Keratinocyte (primary cell): ENCODE measurements at regions not wholly inside any gene's neighbourhood (a gene's known extent, or its start where the extent isn't known, plus 50 kb on each side); places are given as distances from the start of the nearest gene placed in this dataset.

Source experiments
- DNase-seq: peaks from one replicate; pipeline ENCODE4 v3.0.0-alpha.2; 2011; ENCODE audit warnings: low read depth, missing footprints, low spot score
- FAIRE-seq: peaks from 2 replicates; lab custom pipeline; 2011; peaks lifted over from hg19 to GRCh38; lab: Jason Lieb, UNC
- H2AFZ ChIP-seq: 2 replicates; pipeline ENCODE4 v1.6.0; 2012; ENCODE audit warnings: low read length, control low read depth, inconsistent platforms; ENCODE audit not compliant: control insufficient read depth
- H3K27ac ChIP-seq: 2 replicates; pipeline ENCODE4 v1.5.1; 2011; ENCODE audit warnings: low read length; ENCODE audit not compliant: control insufficient read depth, insufficient read depth
- H3K27me3 ChIP-seq: 3 replicates; pipeline ENCODE4 v1.6.0; 2011; ENCODE audit warnings: low read length; ENCODE audit not compliant: control insufficient read depth, insufficient read depth; ENCODE audit errors: extremely low read depth
- H3K36me3 ChIP-seq, 2 experiments: 2 replicates in 1 of 2; 3 replicates in 1 of 2; pipeline ENCODE4 v1.5.1; 2011; ENCODE audit warnings: low read length in 2 of 2, mild to moderate bottlenecking in 1 of 2; ENCODE audit not compliant: control insufficient read depth in 2 of 2, insufficient read depth in 2 of 2; ENCODE audit errors: extremely low read depth in 1 of 2
- H3K4me1 ChIP-seq: 3 replicates; pipeline ENCODE4 v1.5.1; 2011; ENCODE audit warnings: low read length; ENCODE audit not compliant: control insufficient read depth, insufficient read depth; ENCODE audit errors: extremely low read depth
- H3K4me2 ChIP-seq: 3 replicates; pipeline ENCODE4 v1.6.0; 2011; ENCODE audit warnings: low read depth, low read length; ENCODE audit not compliant: control insufficient read depth, insufficient read depth; ENCODE audit errors: extremely low read depth
- H3K4me3 ChIP-seq, 3 experiments: fragments of 200-600 bp in 1 of 3; sonication (generic) in 1 of 3; 2 replicates in 2 of 3; 3 replicates in 1 of 3; pipeline ENCODE4 v1.5.1; 2011 to 2016; ENCODE audit warnings: low read length in 3 of 3, mild to moderate bottlenecking in 3 of 3, control low read depth in 2 of 3, inconsistent platforms in 1 of 3, low read depth in 1 of 3, mixed read lengths in 1 of 3, mixed run types in 1 of 3, moderate library complexity in 1 of 3; ENCODE audit not compliant: control insufficient read depth in 2 of 3, insufficient read depth in 2 of 3; ENCODE audit errors: extremely low read depth in 1 of 3
- H3K79me2 ChIP-seq: 2 replicates; pipeline ENCODE4 v1.6.0; 2012; ENCODE audit warnings: low read length; ENCODE audit not compliant: control insufficient read depth, insufficient read depth
- H3K9ac ChIP-seq: 3 replicates; pipeline ENCODE4 v1.6.0; 2011; ENCODE audit warnings: low read length; ENCODE audit not compliant: control insufficient read depth, insufficient read depth; ENCODE audit errors: extremely low read depth
- H3K9me1 ChIP-seq: 3 replicates; pipeline ENCODE4 v1.6.0; 2011; ENCODE audit warnings: low read length; ENCODE audit not compliant: control insufficient read depth, insufficient read depth; ENCODE audit errors: extremely low read depth
- H3K9me3 ChIP-seq: 2 replicates; pipeline ENCODE4 v1.5.1; 2012; ENCODE audit warnings: low read depth, low read length; ENCODE audit not compliant: control insufficient read depth
- H4K20me1 ChIP-seq: 3 replicates; pipeline ENCODE4 v1.6.0; 2011; ENCODE audit warnings: low read length; ENCODE audit not compliant: control insufficient read depth, insufficient read depth; ENCODE audit errors: extremely low read depth
- CTCF ChIP-seq, 3 experiments: IDR thresholded peaks in 1 of 3; conservative IDR thresholded peaks in 1 of 3; optimal IDR thresholded peaks in 1 of 3; 2 replicates in 2 of 3; 3 replicates in 1 of 3; pipeline versions ENCODE3 to v1.5.1; 2011; ENCODE audit warnings: low read length in 3 of 3, mild to moderate bottlenecking in 3 of 3, moderate library complexity in 2 of 3, control low read depth in 1 of 3, inconsistent platforms in 1 of 3; ENCODE audit not compliant: insufficient read depth in 2 of 3; ENCODE audit errors: extremely low read depth in 1 of 3
- EZH2 ChIP-seq: IDR thresholded peaks from one replicate; pipeline ENCODE4 v1.6.1; 2012; ENCODE audit warnings: inconsistent platforms, mild to moderate bottlenecking, low read length, moderate library complexity
- dilution Hi-C: fragments of 300-500 bp; cut with MboI; formaldehyde crosslinking; loops from one replicate; pipeline ENCODE4 v1.7.0; 2020; ENCODE audit warnings: low sequenced_read_pairs; ENCODE audit not compliant: extremely low pct_ligation_motif_present

GRCh38 chr2:66306483-66306882, 128.4 kb upstream of the MEIS1 start:
- Histone ChIP-seq H2AFZ (no peak overlapping the region), H3K79me2 (no peaks in the 10 kb centered on the region), H3K27me3 (peaks cover 3% of the 10 kb centered on the region), H3K36me3 (no peaks in the 10 kb centered on the region), H3K9ac (no peak overlapping the region), H3K27ac (no peak overlapping the region), H3K9me1 (no peaks in the 10 kb centered on the region), H4K20me1 (no peaks in the 10 kb centered on the region), H3K4me1 (no peaks in the 10 kb centered on the region), H3K4me2 (no peak overlapping the region), H3K4me3 (no peak overlapping the region), H3K9me3 (no peaks in the 10 kb centered on the region)
- dilution Hi-C loops, result no loop called here
- DNase-seq, result no peak
- TF ChIP-seq CTCF (optimal IDR thresholded peaks at IDR 0.05 in 1 of 3, IDR thresholded peaks at IDR 0.05 in 1 of 3, conservative IDR thresholded peaks at IDR 0.05 in 1 of 3; ENCODE audit: extremely low read depth in 1 of 3, insufficient read depth in 2 of 3, low read length in 3 of 3), result no peak
- TF ChIP-seq EZH2, result no peak
- no peak for FAIRE-seq

- H3K4me3 ChIP-seq, result no peak overlapping the region
- H3K9ac ChIP-seq, result no peak overlapping the region
- DNase-seq, result no peak
These were observed 129.2 kb upstream of the MEIS1 start for GRCh38 chr2:66305718-66306117.

More at GRCh38 chr2:66305718-66306117, 129.2 kb upstream of the MEIS1 start:
- no peaks in the 10 kb centered on the region for H3K4me1 ChIP-seq
- no peaks in the 10 kb centered on the region for H3K9me1 ChIP-seq
- no peak overlapping the region for H2AFZ ChIP-seq
- peaks cover 3% of the 10 kb centered on the region for H3K27me3 ChIP-seq
- H3K9me3 ChIP-seq, result no peaks in the 10 kb centered on the region
- no peaks in the 10 kb centered on the region for H3K36me3 ChIP-seq
- H3K79me2 ChIP-seq, result no peaks in the 10 kb centered on the region
- TF ChIP-seq EZH2 (no peak), CTCF (optimal IDR thresholded peaks at IDR 0.05 in 1 of 3, IDR thresholded peaks at IDR 0.05 in 1 of 3, conservative IDR thresholded peaks at IDR 0.05 in 1 of 3; ENCODE audit: extremely low read depth in 1 of 3, insufficient read depth in 2 of 3, low read length in 3 of 3) (no peak)
- no peaks in the 10 kb centered on the region for H4K20me1 ChIP-seq
- no peak overlapping the region for H3K27ac ChIP-seq
- no peak for FAIRE-seq
- dilution Hi-C loops, result no loop called here
- H3K4me2 ChIP-seq, result no peak overlapping the region
